PC-3 (cell line): ENCODE measurements at regions not wholly inside any gene's neighbourhood (a gene's known extent, or its start where the extent isn't known, plus 50 kb on each side); places are given as distances from the start of the nearest gene placed in this dataset.

Experiments used
- ATAC-seq: fragments of 200-7000 bp; cut with Tn5 transposase; 2 replicates; pipeline ENCODE4 v1.9.1; 2020; ENCODE audit warnings: mild to moderate bottlenecking, moderate library complexity
- BruUV-seq: library from RNA; stranded (reverse); fragments of 400-500 nt; replicated peaks from 2 replicates; lab custom pipeline; 2021; lab: Mats Ljungman, UMichigan
- CTCF ChIA-PET: fragments of 300-600 bp; sonication (Branson Sonifier 250); formaldehyde crosslinking; loops from one replicate; lab custom pipeline; 2022; ENCODE audit warnings: antibody characterized with exemption; lab: Charles Lee
- POLR2A ChIA-PET: fragments of 300-600 bp; sonication (Branson Sonifier 250); formaldehyde crosslinking; loops from one replicate; lab custom pipeline; 2022; ENCODE audit warnings: antibody characterized with exemption; ENCODE audit not compliant: unreplicated experiment; lab: Charles Lee
- DNase-seq: peaks from one replicate; pipeline ENCODE4 v3.0.0-alpha.2; 2015
- H2AFZ ChIP-seq: fragments of 300-600 bp; sonication (generic); 2 replicates; pipeline ENCODE4 v1.6.0; 2016; ENCODE audit warnings: antibody characterized with exemption, low read length
- H3F3A ChIP-seq: fragments of 300-600 bp; sonication (generic); one replicate; pipeline ENCODE4 v1.6.0; 2017; ENCODE audit warnings: antibody characterized with exemption, low read length, control low read depth, mild to moderate bottlenecking; ENCODE audit not compliant: unreplicated experiment
- H3K27ac ChIP-seq: fragments of 300-600 bp; sonication (generic); 2 replicates; pipeline ENCODE4 v1.5.1; 2016; ENCODE audit warnings: mild to moderate bottlenecking, low read length
- H3K27me3 ChIP-seq: fragments of 300-600 bp; sonication (generic); 2 replicates; pipeline ENCODE4 v1.6.1; 2016; ENCODE audit warnings: low read length, mixed read lengths
- H3K36me3 ChIP-seq: fragments of 300-600 bp; sonication (generic); 2 replicates; pipeline ENCODE4 v1.6.1; 2016; ENCODE audit warnings: low read depth, mixed run types, low read length, mixed read lengths
- H3K4me1 ChIP-seq: fragments of 300-600 bp; sonication (generic); 2 replicates; pipeline ENCODE4 v1.5.1; 2016; ENCODE audit warnings: low read length; ENCODE audit not compliant: insufficient read depth
- H3K4me2 ChIP-seq: fragments of 300-600 bp; sonication (generic); 2 replicates; pipeline ENCODE4 v1.6.0; 2016; ENCODE audit warnings: low read length
- H3K4me3 ChIP-seq: fragments of 300-600 bp; sonication (generic); 2 replicates; pipeline ENCODE4 v1.5.1; 2016; ENCODE audit warnings: mild to moderate bottlenecking, low read length, mixed read lengths
- H3K79me2 ChIP-seq: fragments of 300-600 bp; sonication (generic); 2 replicates; pipeline ENCODE4 v1.6.1; 2017; ENCODE audit warnings: low read length, mixed read lengths
- H3K9ac ChIP-seq: fragments of 300-600 bp; sonication (generic); 2 replicates; pipeline ENCODE4 v1.6.0; 2016; ENCODE audit warnings: mild to moderate bottlenecking, low read length
- H3K9me2 ChIP-seq: fragments of 300-600 bp; sonication (generic); replicated peaks from 2 replicates; pipeline ENCODE4 v1.6.1; 2016; ENCODE audit warnings: mixed run types, low read length, mixed read lengths
- H3K9me3 ChIP-seq: fragments of 300-600 bp; sonication (generic); 2 replicates; pipeline ENCODE4 v1.6.1; 2016; ENCODE audit warnings: low read length, mixed read lengths
- H4K20me1 ChIP-seq: fragments of 300-600 bp; sonication (generic); 2 replicates; pipeline ENCODE4 v1.6.1; 2016; ENCODE audit warnings: low read length, mixed read lengths
- EZH2 ChIP-seq: fragments of 300-600 bp; sonication (generic); IDR thresholded peaks from one replicate; pipeline ENCODE4 v1.6.1; 2017; ENCODE audit warnings: antibody characterized with exemption, mild to moderate bottlenecking, low read length; ENCODE audit not compliant: unreplicated experiment
- EZH2phosphoT487 ChIP-seq: fragments of 300-600 bp; sonication (generic); IDR thresholded peaks from 2 replicates; pipeline ENCODE4 v1.6.1; 2018; ENCODE audit warnings: mild to moderate bottlenecking, antibody characterized with exemption, low read length, borderline replicate concordance
- intact Hi-C: fragments of 100-400 bp; cut with micrococcal nuclease; formaldehyde crosslinking; loops from 2 replicates; pipeline ENCODE4 v1.9.0; 2023
- TF ChIP-seq, protein P1 (sequence below): fragments of 300-600 bp; sonication (generic); conservative IDR thresholded peaks from 2 replicates; pipeline ENCODE4 v1.5.1; 2017; ENCODE audit warnings: antibody characterized with exemption, low read depth, mild to moderate bottlenecking, low read length

DNA sequence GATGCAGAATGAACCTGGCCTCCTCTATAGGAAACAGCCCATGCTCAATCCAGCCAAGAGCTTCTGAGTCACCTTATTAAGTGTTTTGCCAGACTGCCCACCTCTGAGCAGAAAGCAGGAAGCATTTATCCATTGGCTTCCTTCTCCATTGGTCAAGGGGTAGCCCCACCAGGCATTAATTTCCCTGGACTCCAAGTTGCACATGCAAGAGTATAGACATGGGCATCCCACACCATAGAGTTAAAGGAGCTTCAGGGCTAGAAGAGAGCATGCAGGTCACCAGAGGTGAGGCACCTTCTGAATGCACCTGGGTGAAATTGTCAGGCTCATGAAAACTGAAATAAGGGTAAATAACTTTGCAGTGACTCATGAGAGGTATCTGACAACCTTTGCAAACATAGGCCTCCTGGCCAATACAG lies 230.8 kb upstream of the STAC start:
- POLR2A ChIA-PET: interaction anchor here (0.5 kb wide), 1 partner anchor 29 kb away, joined by 11 read pairs; no protein-coding TSS in a partner anchor
- Histone ChIP-seq H3K4me1 (peaks cover 47% of the 10 kb centered on the region), H3K36me3 (no peaks in the 10 kb centered on the region), H3K9ac (no peak overlapping the region), H3F3A (peaks cover 3% of the 10 kb centered on the region), H3K4me2 (peak overlapping the region; percentile 46), H3K9me2 (no peaks in the 10 kb centered on the region), H3K9me3 (no peaks in the 10 kb centered on the region), H3K4me3 (no peak overlapping the region), H3K79me2 (no peaks in the 10 kb centered on the region), H2AFZ (no peak overlapping the region), H3K27me3 (no peaks in the 10 kb centered on the region), H3K27ac (peak overlapping the region; percentile 34), H4K20me1 (no peaks in the 10 kb centered on the region)
- CTCF ChIA-PET: interaction anchor here (0.6 kb wide), 1 partner anchor 35 kb away, joined by 7 read pairs; no protein-coding TSS in a partner anchor
- no TSS peak for BruUV-seq
- TF ChIP-seq, protein P1, sequence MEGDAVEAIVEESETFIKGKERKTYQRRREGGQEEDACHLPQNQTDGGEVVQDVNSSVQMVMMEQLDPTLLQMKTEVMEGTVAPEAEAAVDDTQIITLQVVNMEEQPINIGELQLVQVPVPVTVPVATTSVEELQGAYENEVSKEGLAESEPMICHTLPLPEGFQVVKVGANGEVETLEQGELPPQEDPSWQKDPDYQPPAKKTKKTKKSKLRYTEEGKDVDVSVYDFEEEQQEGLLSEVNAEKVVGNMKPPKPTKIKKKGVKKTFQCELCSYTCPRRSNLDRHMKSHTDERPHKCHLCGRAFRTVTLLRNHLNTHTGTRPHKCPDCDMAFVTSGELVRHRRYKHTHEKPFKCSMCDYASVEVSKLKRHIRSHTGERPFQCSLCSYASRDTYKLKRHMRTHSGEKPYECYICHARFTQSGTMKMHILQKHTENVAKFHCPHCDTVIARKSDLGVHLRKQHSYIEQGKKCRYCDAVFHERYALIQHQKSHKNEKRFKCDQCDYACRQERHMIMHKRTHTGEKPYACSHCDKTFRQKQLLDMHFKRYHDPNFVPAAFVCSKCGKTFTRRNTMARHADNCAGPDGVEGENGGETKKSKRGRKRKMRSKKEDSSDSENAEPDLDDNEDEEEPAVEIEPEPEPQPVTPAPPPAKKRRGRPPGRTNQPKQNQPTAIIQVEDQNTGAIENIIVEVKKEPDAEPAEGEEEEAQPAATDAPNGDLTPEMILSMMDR: no peak
- TF ChIP-seq EZH2 (no peak), EZH2phosphoT487 (no peak)
- ATAC-seq: peak; percentile 77
- DNase-seq: peak; percentile 77
- intact Hi-C loops: no loop called here

DNA sequence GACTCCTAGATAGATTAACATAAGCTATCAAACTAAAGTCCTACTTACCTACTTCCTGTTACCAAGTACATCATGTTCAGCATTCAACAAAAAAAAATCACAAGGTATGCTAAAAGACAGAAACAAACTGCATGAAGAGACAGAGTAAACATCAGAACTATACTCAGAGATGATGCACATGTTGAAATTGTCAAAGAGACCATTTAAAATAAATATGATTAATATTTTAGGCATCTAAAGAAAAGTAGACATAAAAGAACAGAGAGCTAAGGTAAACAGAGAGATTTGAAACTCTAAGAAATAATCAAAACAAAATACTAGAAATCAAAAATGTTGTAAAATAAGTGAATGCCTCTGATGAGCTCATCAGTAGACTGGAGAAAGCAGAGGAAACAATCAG lies 224.8 kb upstream of the STAC start:
- Histone ChIP-seq H3K27ac (peak overlapping the region; percentile 67), H4K20me1 (no peaks in the 10 kb centered on the region), H2AFZ (peak overlapping the region; percentile 6; the same call in 1 of the 2 replicates), H3F3A (peaks cover 7% of the 10 kb centered on the region), H3K79me2 (no peaks in the 10 kb centered on the region), H3K4me3 (no peak overlapping the region), H3K4me1 (peaks cover 25% of the 10 kb centered on the region), H3K4me2 (peak overlapping the region; percentile 41), H3K36me3 (no peaks in the 10 kb centered on the region), H3K9me2 (no peaks in the 10 kb centered on the region), H3K9ac (no peak overlapping the region), H3K9me3 (no peaks in the 10 kb centered on the region), H3K27me3 (no peaks in the 10 kb centered on the region)
- ChIA-PET POLR2A (no interaction called here), CTCF (interaction anchor here (0.5 kb wide), 1 partner anchor 231 kb away, joined by 3 read pairs; no protein-coding TSS in a partner anchor)
- DNase-seq (peak; percentile 75), ATAC-seq (peak; percentile 84)
- BruUV-seq: no TSS peak
- intact Hi-C loops: loop anchor here (1.0 kb wide), 1 partner anchor 11 kb away; no protein-coding TSS in a partner anchor
- TF ChIP-seq, protein P1: no peak
- TF ChIP-seq EZH2phosphoT487 (no peak), EZH2 (no peak)

DNA sequence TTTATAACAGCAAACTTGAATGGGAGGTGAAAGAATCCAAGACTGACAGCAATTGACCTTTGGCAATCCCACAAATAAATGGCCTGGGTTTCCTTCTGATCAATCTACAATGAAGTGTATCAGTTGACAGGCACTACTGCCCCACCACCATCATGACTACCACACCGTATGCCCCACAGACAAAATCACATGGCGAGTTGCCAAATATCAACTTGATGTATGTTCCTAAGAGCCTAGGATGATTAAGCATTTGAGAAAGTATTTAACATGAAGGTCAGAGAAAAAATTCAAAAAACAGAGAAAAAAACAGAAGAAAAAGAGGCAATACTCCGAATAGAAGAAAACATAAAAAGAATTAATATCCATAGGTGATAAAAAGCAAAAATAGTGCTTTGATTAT lies 215.9 kb upstream of the STAC start:
- Histone ChIP-seq H3K36me3 (no peaks in the 10 kb centered on the region), H4K20me1 (no peaks in the 10 kb centered on the region), H3K4me2 (no peak overlapping the region), H3K27ac (no peak overlapping the region), H3K4me3 (no peak overlapping the region), H3K27me3 (no peaks in the 10 kb centered on the region), H3K4me1 (peaks cover 21% of the 10 kb centered on the region), H3K9ac (no peak overlapping the region), H3K79me2 (no peaks in the 10 kb centered on the region), H3K9me3 (no peaks in the 10 kb centered on the region), H3K9me2 (no peaks in the 10 kb centered on the region), H2AFZ (no peak overlapping the region), H3F3A (no peaks in the 10 kb centered on the region)
- CTCF ChIA-PET: no interaction called here
- intact Hi-C loops: no loop called here
- ATAC-seq (no peak), DNase-seq (peak; percentile 34)
- POLR2A ChIA-PET: no interaction called here
- TF ChIP-seq, protein P1: no peak
- no peak for TF ChIP-seq EZH2phosphoT487
- TF ChIP-seq EZH2: no peak
- BruUV-seq: no TSS peak
